NB4 (cell line): ENCODE measurements at regions not wholly inside any gene's neighbourhood (a gene's known extent, or its start where the extent isn't known, plus 50 kb on each side); places are given as distances from the start of the nearest gene placed in this dataset.
"Not testable (repeated sequence)": the region's sequence is repeated elsewhere in the genome, so short reads cannot be mapped to it uniquely, and the experiment has no call there.

Experiments
- DNase-seq: peaks from one replicate; pipeline ENCODE4 v3.0.0; 2010; ENCODE audit warnings: low read depth
- H3K4me3 ChIP-seq: one replicate; pipeline ENCODE4 v1.5.1; 2011; ENCODE audit warnings: mild to moderate bottlenecking, low read depth, low read length, moderate library complexity
- MAX ChIP-seq: IDR thresholded peaks from 2 replicates; pipeline ENCODE4 v1.6.1; 2011; ENCODE audit warnings: low read depth, low read length
- MYC ChIP-seq: IDR thresholded peaks from 2 replicates; pipeline ENCODE4 v1.6.1; 2011; ENCODE audit warnings: low read depth, low read length
- POLR2A ChIP-seq: IDR thresholded peaks from 2 replicates; pipeline ENCODE4 v1.6.1; 2011; ENCODE audit warnings: mild to moderate bottlenecking; ENCODE audit not compliant: insufficient read length; ENCODE audit errors: extremely low read depth
- TF ChIP-seq, protein P1 (sequence below): IDR thresholded peaks from one replicate; pipeline ENCODE4 v1.5.1; 2012; ENCODE audit warnings: low read depth, low read length

GRCh38 chr7:131927770-131928423, 371.5 kb upstream of the PODXL start:
- TF ChIP-seq MYC (no peak), POLR2A (no peak), MAX (no peak)
- TF ChIP-seq, protein P1, sequence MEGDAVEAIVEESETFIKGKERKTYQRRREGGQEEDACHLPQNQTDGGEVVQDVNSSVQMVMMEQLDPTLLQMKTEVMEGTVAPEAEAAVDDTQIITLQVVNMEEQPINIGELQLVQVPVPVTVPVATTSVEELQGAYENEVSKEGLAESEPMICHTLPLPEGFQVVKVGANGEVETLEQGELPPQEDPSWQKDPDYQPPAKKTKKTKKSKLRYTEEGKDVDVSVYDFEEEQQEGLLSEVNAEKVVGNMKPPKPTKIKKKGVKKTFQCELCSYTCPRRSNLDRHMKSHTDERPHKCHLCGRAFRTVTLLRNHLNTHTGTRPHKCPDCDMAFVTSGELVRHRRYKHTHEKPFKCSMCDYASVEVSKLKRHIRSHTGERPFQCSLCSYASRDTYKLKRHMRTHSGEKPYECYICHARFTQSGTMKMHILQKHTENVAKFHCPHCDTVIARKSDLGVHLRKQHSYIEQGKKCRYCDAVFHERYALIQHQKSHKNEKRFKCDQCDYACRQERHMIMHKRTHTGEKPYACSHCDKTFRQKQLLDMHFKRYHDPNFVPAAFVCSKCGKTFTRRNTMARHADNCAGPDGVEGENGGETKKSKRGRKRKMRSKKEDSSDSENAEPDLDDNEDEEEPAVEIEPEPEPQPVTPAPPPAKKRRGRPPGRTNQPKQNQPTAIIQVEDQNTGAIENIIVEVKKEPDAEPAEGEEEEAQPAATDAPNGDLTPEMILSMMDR = no peak
- no peak for DNase-seq
- no peak overlapping the region for H3K4me3 ChIP-seq

DNA sequence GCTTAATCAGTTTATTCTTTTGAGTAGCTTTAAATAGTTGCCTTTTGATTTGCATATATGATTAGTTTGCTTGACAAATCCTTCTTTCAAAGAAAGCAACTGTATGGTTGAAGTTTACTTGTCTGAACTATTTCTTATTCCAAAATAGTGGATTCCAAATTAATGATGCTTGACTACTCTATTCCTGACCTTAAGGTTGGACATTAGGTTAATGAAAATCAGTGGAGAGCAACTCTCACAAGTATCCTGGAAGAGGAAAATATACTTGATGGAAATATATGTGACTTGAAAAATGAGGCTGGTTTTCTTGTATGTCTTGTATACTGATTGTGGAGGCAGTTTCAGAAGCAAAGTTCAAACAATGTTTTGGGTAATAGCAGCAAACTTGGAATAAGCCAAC, 369.2 kb upstream of the PODXL start:
- no peak overlapping the region for H3K4me3 ChIP-seq
- TF ChIP-seq, protein P1 = no peak
- no peak for TF ChIP-seq MYC
- TF ChIP-seq MAX = no peak
- TF ChIP-seq POLR2A = no peak
- DNase-seq = no peak

GRCh38 chr7:131924857-131925256, 368.4 kb upstream of the PODXL start:
- H3K4me3 ChIP-seq = no peak overlapping the region
- TF ChIP-seq, protein P1 = no peak
- no peak for TF ChIP-seq MYC
- TF ChIP-seq MAX = no peak
- no peak for TF ChIP-seq POLR2A
- no peak for DNase-seq

GRCh38 chr7:131922948-131923347, 366.5 kb upstream of the PODXL start:
- not testable (repeated sequence) for DNase-seq, H3K4me3 ChIP-seq

DNA sequence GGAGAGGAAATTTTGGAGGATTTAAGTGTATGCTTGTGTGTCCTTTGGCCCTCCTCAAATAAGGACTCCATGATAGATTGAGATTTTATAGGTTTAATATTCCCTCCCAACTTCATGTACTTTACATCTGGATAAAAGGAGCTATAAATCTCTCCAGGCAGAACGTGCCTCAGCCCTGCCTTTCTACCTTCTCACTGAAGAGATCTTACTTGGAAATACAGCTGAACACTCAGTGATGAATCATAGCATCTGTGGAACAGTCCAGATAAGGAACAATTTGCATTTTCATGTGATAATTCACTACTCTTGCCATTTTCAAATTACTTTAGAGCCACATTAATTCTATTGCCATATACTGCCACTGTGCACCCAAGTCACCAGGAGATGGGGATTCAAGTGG, 364.6 kb upstream of the PODXL start:
- DNase-seq = no peak
- H3K4me3 ChIP-seq = no peak overlapping the region
- TF ChIP-seq POLR2A = no peak
- TF ChIP-seq, protein P1 = no peak
- TF ChIP-seq MAX = no peak
- no peak for TF ChIP-seq MYC

GRCh38 chr7:131919920-131920709, 363.7 kb upstream of the PODXL start:
- H3K4me3 ChIP-seq = no peak overlapping the region
- DNase-seq = no peak
- TF ChIP-seq, protein P1 = no peak
- TF ChIP-seq MAX (no peak), MYC (no peak), POLR2A (no peak)
